ENCODE measurements at regions not wholly inside any gene's neighbourhood (a gene's known extent, or its start where the extent isn't known, plus 50 kb on each side); places are given as distances from the start of the nearest gene placed in this dataset.
A peak's percentile ranks its signal among the peaks of the same experiment; 100 is the strongest.

- in situ Hi-C loops (cut with HindIII; ENCODE audit: low pct_unique_long_range_greater_than_20kb, low sequenced_read_pairs): no loop called here
- Histone ChIP-seq H3K36me3 (ENCODE audit: control insufficient read depth, insufficient read depth, low read length) (no peaks in the 10 kb centered on the region), H3K27me3 (ENCODE audit: control insufficient read depth, insufficient read depth, low read length) (peaks cover 2% of the 10 kb centered on the region; the same call in 1 of the 2 replicates), H3K4me3 (ENCODE audit: low read depth in 2 of 2, low read length in 2 of 2) (no peak overlapping the region), H3K4me1 (ENCODE audit: control insufficient read depth, insufficient read depth, low read length) (no peaks in the 10 kb centered on the region), H3K9me3 (ENCODE audit: control insufficient read depth, insufficient read depth, low read depth, low read length) (no peaks in the 10 kb centered on the region), H3K27ac (ENCODE audit: low read length) (no peak overlapping the region)
- DNase-seq (ENCODE audit: low read depth, low spot score): no peak
- intact Hi-C loops (cut with micrococcal nuclease; ENCODE audit: unreplicated experiment): no loop called here
- ATAC-seq: no peak
- ChIA-PET CTCF (no interaction called here), POLR2A (no interaction called here)
- no TSS peak for BruUV-seq (replicated peaks)
- TF ChIP-seq REST (IDR thresholded peaks at IDR 0.05; ENCODE audit: insufficient read depth in 1 of 2, low read depth in 2 of 2, low read length in 1 of 2): no peak
- no peak for TF ChIP-seq POLR2AphosphoS5 (IDR thresholded peaks at IDR 0.05; ENCODE audit: low read depth, low read length)
- TF ChIP-seq SIN3A (IDR thresholded peaks at IDR 0.05; ENCODE audit: borderline replicate concordance, insufficient read depth, low read depth, low read length): no peak
- no peak for TF ChIP-seq TCF7L2 (IDR thresholded peaks at IDR 0.05; ENCODE audit: low read depth, low read length)
- TF ChIP-seq CTCF (IDR thresholded peaks at IDR 0.05): no peak
These were observed 129.0 kb upstream of the TNFAIP3 start for GRCh38 chr6:137737836-137738596.

GRCh38 chr6:137738931-137739504 lies 128.0 kb upstream of the TNFAIP3 start:
- no peaks in the 10 kb centered on the region for H3K9me3 ChIP-seq (ENCODE audit: control insufficient read depth, insufficient read depth, low read depth, low read length)
- in situ Hi-C loops (cut with HindIII; ENCODE audit: low pct_unique_long_range_greater_than_20kb, low sequenced_read_pairs) (no loop called here), intact Hi-C loops (cut with micrococcal nuclease; ENCODE audit: unreplicated experiment) (no loop called here)
- ChIA-PET CTCF (no interaction called here), POLR2A (no interaction called here)
- no peaks in the 10 kb centered on the region for H3K4me1 ChIP-seq (ENCODE audit: control insufficient read depth, insufficient read depth, low read length)
- no TSS peak for BruUV-seq (replicated peaks)
- DNase-seq (ENCODE audit: low read depth, low spot score) (no peak), ATAC-seq (peak; percentile 34; the same call in 1 of the 2 replicates)
- H3K36me3 ChIP-seq (ENCODE audit: control insufficient read depth, insufficient read depth, low read length): no peaks in the 10 kb centered on the region
- no peak overlapping the region for H3K4me3 ChIP-seq (ENCODE audit: low read depth in 2 of 2, low read length in 2 of 2)
- H3K27ac ChIP-seq (ENCODE audit: low read length): no peak overlapping the region
- peaks cover 2% of the 10 kb centered on the region; the same call in 1 of the 2 replicates for H3K27me3 ChIP-seq (ENCODE audit: control insufficient read depth, insufficient read depth, low read length)
- no peak for TF ChIP-seq POLR2AphosphoS5 (IDR thresholded peaks at IDR 0.05; ENCODE audit: low read depth, low read length)
- no peak for TF ChIP-seq REST (IDR thresholded peaks at IDR 0.05; ENCODE audit: insufficient read depth in 1 of 2, low read depth in 2 of 2, low read length in 1 of 2)

Measured in Panc1 (cell line).